ENCODE measurements at regions not wholly inside any gene's neighbourhood (a gene's known extent, or its start where the extent isn't known, plus 50 kb on each side); places are given as distances from the start of the nearest gene placed in this dataset.

DNA sequence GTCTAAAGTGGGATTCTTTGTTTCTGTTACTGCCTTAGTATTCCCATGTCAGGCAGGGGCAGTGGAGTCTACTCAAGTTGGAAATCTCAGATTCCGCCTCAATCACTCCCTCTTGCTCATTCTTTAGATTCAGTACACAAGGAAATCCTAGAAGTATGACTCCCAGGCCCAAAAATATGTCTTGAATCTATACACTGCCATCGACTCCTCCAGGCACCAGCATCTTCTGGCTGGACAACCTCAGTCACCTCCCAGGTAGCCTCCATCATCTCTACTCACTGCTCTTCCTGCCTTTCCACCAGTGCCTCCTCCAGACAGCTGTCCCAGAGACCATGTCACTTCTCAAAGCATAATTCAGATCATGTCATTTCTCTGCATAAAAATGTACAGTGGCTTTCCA is 329.9 kb downstream of the CDC5L start:
- Histone ChIP-seq H3K4me3 (no peak overlapping the region), H3K9me3 (no peaks in the 10 kb centered on the region), H3K36me3 (ENCODE audit: low read depth) (no peaks in the 10 kb centered on the region), H3K4me1 (ENCODE audit: low read depth) (no peaks in the 10 kb centered on the region)
- intact Hi-C loops (cut with DNase I, micrococcal nuclease), result no loop called here
- no peak for TF ChIP-seq CTCF (IDR thresholded peaks at IDR 0.05)
- DNase-seq, result no peak
- no peak for ATAC-seq

DNA sequence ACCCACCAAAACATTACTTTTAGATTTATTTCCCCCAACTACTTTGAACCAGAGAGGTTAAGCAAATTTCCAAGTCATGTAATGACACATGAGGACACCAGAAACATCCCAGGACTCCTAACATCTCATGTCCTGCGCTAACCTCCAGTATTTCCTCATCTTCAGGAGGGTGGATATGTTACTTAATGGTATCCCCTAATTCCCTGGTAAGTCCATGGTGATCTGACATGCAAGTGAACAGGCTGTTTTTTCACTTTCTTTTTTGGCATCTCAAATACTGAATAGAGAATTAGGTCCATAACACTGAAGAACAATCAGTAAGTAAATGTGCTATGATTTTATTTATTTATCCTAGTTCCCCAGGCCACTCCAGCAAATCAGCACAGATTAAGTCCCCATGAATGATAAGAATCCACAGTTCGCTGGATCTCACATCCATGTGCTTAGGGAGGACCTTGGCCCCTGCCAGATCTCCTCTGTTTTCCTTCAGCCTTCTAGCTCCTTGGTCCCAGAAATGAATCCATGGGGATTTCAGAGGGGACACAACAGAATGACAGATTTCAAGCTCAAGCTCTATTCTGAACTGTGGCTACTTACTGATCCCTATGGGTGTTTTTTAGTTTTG is 334.6 kb downstream of the CDC5L start:
- no peaks in the 10 kb centered on the region for H3K9me3 ChIP-seq
- H3K4me1 ChIP-seq (ENCODE audit: low read depth), result no peaks in the 10 kb centered on the region
- no peaks in the 10 kb centered on the region for H3K36me3 ChIP-seq (ENCODE audit: low read depth)
- intact Hi-C loops (cut with DNase I, micrococcal nuclease), result no loop called here
- no peak overlapping the region for H3K4me3 ChIP-seq
- no peak for ATAC-seq
- no peak for TF ChIP-seq CTCF (IDR thresholded peaks at IDR 0.05)
- DNase-seq, result no peak

DNA sequence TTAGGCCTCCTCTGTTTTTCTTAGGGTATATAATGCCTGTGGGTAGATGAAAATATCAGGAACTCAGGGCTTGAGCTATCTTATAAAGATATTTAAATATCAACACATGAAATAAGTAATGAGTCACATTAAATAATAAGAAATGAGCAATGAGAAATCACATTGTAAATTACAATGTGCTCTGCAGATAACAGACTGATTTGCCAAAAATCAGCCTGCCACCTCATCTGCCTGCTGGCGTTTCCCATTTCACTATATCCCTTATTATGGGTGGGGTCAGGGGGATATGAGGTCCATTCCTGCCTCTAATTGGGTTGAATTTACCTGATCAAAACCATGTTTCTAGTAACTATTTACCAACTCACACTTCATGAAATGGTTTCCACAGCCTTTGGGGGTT is 335.2 kb downstream of the CDC5L start:
- TF ChIP-seq CTCF (IDR thresholded peaks at IDR 0.05), result no peak
- intact Hi-C loops (cut with DNase I, micrococcal nuclease), result no loop called here
- Histone ChIP-seq H3K4me3 (no peak overlapping the region), H3K36me3 (ENCODE audit: low read depth) (no peaks in the 10 kb centered on the region), H3K4me1 (ENCODE audit: low read depth) (no peaks in the 10 kb centered on the region), H3K9me3 (no peaks in the 10 kb centered on the region)
- ATAC-seq, result no peak
- DNase-seq, result no peak

DNA sequence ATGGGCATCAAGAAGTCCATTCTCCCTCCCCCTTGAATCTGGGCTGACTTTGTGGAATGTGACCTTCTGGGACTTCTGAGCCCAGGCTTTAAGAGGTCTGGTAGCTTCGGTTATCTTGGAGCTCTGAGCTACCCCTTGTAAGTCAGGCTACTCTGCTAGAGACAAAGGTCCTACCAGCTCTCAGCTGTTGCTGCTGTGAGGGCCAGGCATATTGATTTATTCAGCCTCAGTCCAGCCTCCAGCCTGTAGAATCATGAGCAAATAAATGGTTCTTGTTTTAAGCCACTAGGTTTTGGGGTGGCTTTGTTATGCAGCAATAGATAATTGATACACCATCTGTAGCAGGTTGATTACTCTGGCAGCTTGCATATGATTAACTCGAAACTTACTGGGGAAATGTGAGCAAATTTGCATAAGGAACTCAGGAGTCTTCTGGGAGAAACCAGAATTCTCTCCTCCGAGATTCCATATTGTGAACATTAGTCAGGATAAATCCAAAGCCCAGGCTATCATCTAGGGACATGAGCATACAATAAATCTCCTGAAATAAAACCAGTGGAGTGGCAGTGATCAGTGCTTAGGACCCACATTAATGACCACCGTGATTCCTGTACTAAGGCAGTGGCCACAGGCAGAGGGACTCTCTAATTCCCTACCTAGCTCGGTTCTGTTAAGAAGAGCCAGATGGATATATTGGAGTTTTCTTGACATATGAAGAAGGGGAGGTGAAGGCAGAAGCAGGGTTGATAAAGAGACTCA is 336.1 kb downstream of the CDC5L start:
- no peaks in the 10 kb centered on the region for H3K36me3 ChIP-seq (ENCODE audit: low read depth)
- no peaks in the 10 kb centered on the region for H3K4me1 ChIP-seq (ENCODE audit: low read depth)
- ATAC-seq, result no peak
- no peak for DNase-seq
- intact Hi-C loops (cut with DNase I, micrococcal nuclease), result no loop called here
- H3K9me3 ChIP-seq, result no peaks in the 10 kb centered on the region
- H3K4me3 ChIP-seq, result no peak overlapping the region
- TF ChIP-seq CTCF (IDR thresholded peaks at IDR 0.05), result no peak

DNA sequence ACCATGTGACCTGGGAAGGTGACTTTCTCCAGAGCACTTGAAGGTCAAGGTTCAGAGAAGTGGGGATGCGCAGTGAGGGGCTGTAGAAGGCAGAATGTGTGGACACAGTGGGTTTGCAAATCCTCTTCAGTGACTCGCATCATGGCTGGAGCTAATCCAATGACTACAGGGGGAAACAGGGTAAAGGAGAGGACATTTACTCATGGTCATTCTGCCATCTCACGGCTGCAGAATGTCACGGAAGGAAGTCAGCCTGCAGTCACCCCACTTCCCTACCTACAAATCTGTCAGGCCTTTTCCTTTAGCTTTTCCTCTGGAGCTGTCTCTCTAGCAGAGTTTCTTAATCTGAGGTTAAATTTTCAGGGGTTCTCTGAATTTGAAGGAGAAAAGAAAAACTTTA is 337.6 kb downstream of the CDC5L start:
- intact Hi-C loops (cut with DNase I, micrococcal nuclease), result no loop called here
- TF ChIP-seq CTCF (IDR thresholded peaks at IDR 0.05), result no peak
- DNase-seq (no peak), ATAC-seq (no peak)
- H3K4me1 ChIP-seq (ENCODE audit: low read depth), result no peaks in the 10 kb centered on the region
- no peak overlapping the region for H3K4me3 ChIP-seq
- no peaks in the 10 kb centered on the region for H3K36me3 ChIP-seq (ENCODE audit: low read depth)
- no peaks in the 10 kb centered on the region for H3K9me3 ChIP-seq

Measured in mucosa of descending colon (tissue), 3 donors.